ENCODE measurements at regions not wholly inside any gene's neighbourhood (a gene's known extent, or its start where the extent isn't known, plus 50 kb on each side); places are given as distances from the start of the nearest gene placed in this dataset.

GRCh38 chr16:59905606-59906005, 1171.5 kb upstream of the GOT2 start:
- TF ChIP-seq POLR2A (IDR thresholded peaks at IDR 0.05; ENCODE audit: low read length) (no peak), CTCF (IDR thresholded peaks at IDR 0.05) (no peak), RNF2 (IDR thresholded peaks at IDR 0.05; ENCODE audit: borderline replicate concordance, low read depth) (no peak), ESRRA (IDR thresholded peaks at IDR 0.05; ENCODE audit: borderline replicate concordance, low read length) (no peak), NR3C1 (IDR thresholded peaks at IDR 0.05) (no peak), SMC3 (IDR thresholded peaks at IDR 0.05) (peak; percentile 47; the same call in 2 of the 3 replicates), EP300 (IDR thresholded peaks at IDR 0.05) (peak; percentile 52 to 72; a peak in 2 of 5 replicates), KDM1A (IDR thresholded peaks at IDR 0.05; ENCODE audit: low read depth) (no peak), PBX3 (IDR thresholded peaks at IDR 0.05) (no peak), CHD4 (IDR thresholded peaks at IDR 0.05; ENCODE audit: borderline replicate concordance) (no peak), MAFK (IDR thresholded peaks at IDR 0.05; ENCODE audit: partially characterized antibody) (no peak), RCOR1 (IDR thresholded peaks at IDR 0.05; ENCODE audit: low read depth, low read length) (no peak), FOSB (CRISPR knock-in tag; IDR thresholded peaks at IDR 0.05) (no peak)
